PC-3 (cell line): ENCODE measurements at regions not wholly inside any gene's neighbourhood (a gene's known extent, or its start where the extent isn't known, plus 50 kb on each side); places are given as distances from the start of the nearest gene placed in this dataset.

Source experiments
- ATAC-seq: fragments of 200-7000 bp; cut with Tn5 transposase; 2 replicates; pipeline ENCODE4 v1.9.1; 2020; ENCODE audit warnings: mild to moderate bottlenecking, moderate library complexity
- BruUV-seq: library from RNA; stranded (reverse); fragments of 400-500 nt; replicated peaks from 2 replicates; lab custom pipeline; 2021; lab: Mats Ljungman, UMichigan
- CTCF ChIA-PET: fragments of 300-600 bp; sonication (Branson Sonifier 250); formaldehyde crosslinking; loops from one replicate; lab custom pipeline; 2022; ENCODE audit warnings: antibody characterized with exemption; lab: Charles Lee
- POLR2A ChIA-PET: fragments of 300-600 bp; sonication (Branson Sonifier 250); formaldehyde crosslinking; loops from one replicate; lab custom pipeline; 2022; ENCODE audit warnings: antibody characterized with exemption; ENCODE audit not compliant: unreplicated experiment; lab: Charles Lee
- DNase-seq: peaks from one replicate; pipeline ENCODE4 v3.0.0-alpha.2; 2015
- H2AFZ ChIP-seq: fragments of 300-600 bp; sonication (generic); 2 replicates; pipeline ENCODE4 v1.6.0; 2016; ENCODE audit warnings: antibody characterized with exemption, low read length
- H3F3A ChIP-seq: fragments of 300-600 bp; sonication (generic); one replicate; pipeline ENCODE4 v1.6.0; 2017; ENCODE audit warnings: antibody characterized with exemption, low read length, control low read depth, mild to moderate bottlenecking; ENCODE audit not compliant: unreplicated experiment
- H3K27ac ChIP-seq: fragments of 300-600 bp; sonication (generic); 2 replicates; pipeline ENCODE4 v1.5.1; 2016; ENCODE audit warnings: mild to moderate bottlenecking, low read length
- H3K27me3 ChIP-seq: fragments of 300-600 bp; sonication (generic); 2 replicates; pipeline ENCODE4 v1.6.1; 2016; ENCODE audit warnings: low read length, mixed read lengths
- H3K36me3 ChIP-seq: fragments of 300-600 bp; sonication (generic); 2 replicates; pipeline ENCODE4 v1.6.1; 2016; ENCODE audit warnings: low read depth, mixed run types, low read length, mixed read lengths
- H3K4me1 ChIP-seq: fragments of 300-600 bp; sonication (generic); 2 replicates; pipeline ENCODE4 v1.5.1; 2016; ENCODE audit warnings: low read length; ENCODE audit not compliant: insufficient read depth
- H3K4me2 ChIP-seq: fragments of 300-600 bp; sonication (generic); 2 replicates; pipeline ENCODE4 v1.6.0; 2016; ENCODE audit warnings: low read length
- H3K4me3 ChIP-seq: fragments of 300-600 bp; sonication (generic); 2 replicates; pipeline ENCODE4 v1.5.1; 2016; ENCODE audit warnings: mild to moderate bottlenecking, low read length, mixed read lengths
- H3K79me2 ChIP-seq: fragments of 300-600 bp; sonication (generic); 2 replicates; pipeline ENCODE4 v1.6.1; 2017; ENCODE audit warnings: low read length, mixed read lengths
- H3K9ac ChIP-seq: fragments of 300-600 bp; sonication (generic); 2 replicates; pipeline ENCODE4 v1.6.0; 2016; ENCODE audit warnings: mild to moderate bottlenecking, low read length
- H3K9me2 ChIP-seq: fragments of 300-600 bp; sonication (generic); replicated peaks from 2 replicates; pipeline ENCODE4 v1.6.1; 2016; ENCODE audit warnings: mixed run types, low read length, mixed read lengths
- H3K9me3 ChIP-seq: fragments of 300-600 bp; sonication (generic); 2 replicates; pipeline ENCODE4 v1.6.1; 2016; ENCODE audit warnings: low read length, mixed read lengths
- H4K20me1 ChIP-seq: fragments of 300-600 bp; sonication (generic); 2 replicates; pipeline ENCODE4 v1.6.1; 2016; ENCODE audit warnings: low read length, mixed read lengths
- EZH2 ChIP-seq: fragments of 300-600 bp; sonication (generic); IDR thresholded peaks from one replicate; pipeline ENCODE4 v1.6.1; 2017; ENCODE audit warnings: antibody characterized with exemption, mild to moderate bottlenecking, low read length; ENCODE audit not compliant: unreplicated experiment
- EZH2phosphoT487 ChIP-seq: fragments of 300-600 bp; sonication (generic); IDR thresholded peaks from 2 replicates; pipeline ENCODE4 v1.6.1; 2018; ENCODE audit warnings: mild to moderate bottlenecking, antibody characterized with exemption, low read length, borderline replicate concordance
- intact Hi-C: fragments of 100-400 bp; cut with micrococcal nuclease; formaldehyde crosslinking; loops from 2 replicates; pipeline ENCODE4 v1.9.0; 2023
- TF ChIP-seq, protein P1 (sequence below): fragments of 300-600 bp; sonication (generic); conservative IDR thresholded peaks from 2 replicates; pipeline ENCODE4 v1.5.1; 2017; ENCODE audit warnings: antibody characterized with exemption, low read depth, mild to moderate bottlenecking, low read length

DNA sequence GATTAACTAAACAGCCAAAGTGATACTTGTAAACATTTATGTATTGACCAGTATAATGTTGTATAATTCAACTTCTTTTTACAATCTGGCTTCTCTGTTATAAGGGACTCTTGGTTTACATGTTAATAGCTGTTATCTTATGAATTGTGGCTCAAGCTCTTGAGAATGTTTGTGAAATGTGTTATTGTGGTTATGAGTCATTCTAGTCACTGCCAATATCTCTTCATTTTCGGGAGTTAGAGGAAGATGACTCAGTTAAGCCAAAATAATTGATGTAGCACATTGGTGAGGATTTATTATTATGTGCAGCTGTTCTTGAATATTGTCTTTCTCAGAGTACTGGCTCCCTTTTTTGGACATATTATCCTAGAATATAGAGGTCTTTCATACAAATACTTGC, 655.2 kb upstream of the RIOK2 start:
- POLR2A ChIA-PET, result interaction anchor here (0.6 kb wide), 1 partner anchor 542 kb away, joined by 5 read pairs; no protein-coding TSS in a partner anchor

GRCh38 chr5:97839341-97840086, 656.5 kb upstream of the RIOK2 start:
- intact Hi-C loops, result loop anchor here (2.0 to 10.0 kb wide), 3 partner anchors 105 to 935 kb away; partner anchors contain the start of gene RGMB
- Histone ChIP-seq H2AFZ (no peak overlapping the region), H3K4me2 (peak overlapping the region; percentile 31), H4K20me1 (no peaks in the 10 kb centered on the region), H3K4me3 (no peak overlapping the region), H3K27ac (peak overlapping the region; percentile 50), H3K36me3 (no peaks in the 10 kb centered on the region), H3F3A (no peaks in the 10 kb centered on the region), H3K4me1 (peaks cover 29% of the 10 kb centered on the region), H3K27me3 (0 out of 2 replicates have a peak, but pooled peaks cover 5% of the 10 kb centered on the region), H3K79me2 (no peaks in the 10 kb centered on the region), H3K9ac (no peak overlapping the region), H3K9me3 (no peaks in the 10 kb centered on the region), H3K9me2 (no peaks in the 10 kb centered on the region)
- CTCF ChIA-PET, result no interaction called here
- BruUV-seq, result no TSS peak
- peak; percentile 83 for DNase-seq
- TF ChIP-seq EZH2phosphoT487, result no peak
- no peak for TF ChIP-seq EZH2
- TF ChIP-seq, protein P1, sequence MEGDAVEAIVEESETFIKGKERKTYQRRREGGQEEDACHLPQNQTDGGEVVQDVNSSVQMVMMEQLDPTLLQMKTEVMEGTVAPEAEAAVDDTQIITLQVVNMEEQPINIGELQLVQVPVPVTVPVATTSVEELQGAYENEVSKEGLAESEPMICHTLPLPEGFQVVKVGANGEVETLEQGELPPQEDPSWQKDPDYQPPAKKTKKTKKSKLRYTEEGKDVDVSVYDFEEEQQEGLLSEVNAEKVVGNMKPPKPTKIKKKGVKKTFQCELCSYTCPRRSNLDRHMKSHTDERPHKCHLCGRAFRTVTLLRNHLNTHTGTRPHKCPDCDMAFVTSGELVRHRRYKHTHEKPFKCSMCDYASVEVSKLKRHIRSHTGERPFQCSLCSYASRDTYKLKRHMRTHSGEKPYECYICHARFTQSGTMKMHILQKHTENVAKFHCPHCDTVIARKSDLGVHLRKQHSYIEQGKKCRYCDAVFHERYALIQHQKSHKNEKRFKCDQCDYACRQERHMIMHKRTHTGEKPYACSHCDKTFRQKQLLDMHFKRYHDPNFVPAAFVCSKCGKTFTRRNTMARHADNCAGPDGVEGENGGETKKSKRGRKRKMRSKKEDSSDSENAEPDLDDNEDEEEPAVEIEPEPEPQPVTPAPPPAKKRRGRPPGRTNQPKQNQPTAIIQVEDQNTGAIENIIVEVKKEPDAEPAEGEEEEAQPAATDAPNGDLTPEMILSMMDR, result no peak
- POLR2A ChIA-PET, result no interaction called here
- peak; percentile 53 for ATAC-seq

More for the DNA sequence above, 655.2 kb upstream of the RIOK2 start:
- Histone ChIP-seq H3K9me2 (no peaks in the 10 kb centered on the region), H3K27me3 (peaks cover 5% of the 10 kb centered on the region; the same call in 1 of the 2 replicates), H3K4me3 (no peak overlapping the region), H3K79me2 (no peaks in the 10 kb centered on the region), H3K9ac (no peak overlapping the region), H3F3A (no peaks in the 10 kb centered on the region), H3K27ac (0 out of 2 replicates have a peak overlapping the region, but pooled peaks have one; percentile 9), H3K4me1 (peaks cover 29% of the 10 kb centered on the region), H3K36me3 (no peaks in the 10 kb centered on the region), H4K20me1 (no peaks in the 10 kb centered on the region), H3K4me2 (peak overlapping the region; percentile 21), H2AFZ (no peak overlapping the region), H3K9me3 (no peaks in the 10 kb centered on the region)
- CTCF ChIA-PET, result no interaction called here
- no TSS peak for BruUV-seq
- TF ChIP-seq, protein P1, result no peak
- no peak for TF ChIP-seq EZH2
- no peak for TF ChIP-seq EZH2phosphoT487
- intact Hi-C loops, result loop anchor here (2.0 to 10.0 kb wide), 3 partner anchors 103 to 937 kb away; partner anchors contain the start of gene RGMB
- ATAC-seq (peak; percentile 81), DNase-seq (peak; percentile 96)

- Histone ChIP-seq H3K27ac (no peak overlapping the region), H3K4me1 (peaks cover 29% of the 10 kb centered on the region), H3K79me2 (no peaks in the 10 kb centered on the region), H3K27me3 (no peaks in the 10 kb centered on the region), H3F3A (no peaks in the 10 kb centered on the region), H3K9me2 (no peaks in the 10 kb centered on the region), H3K9ac (no peak overlapping the region), H2AFZ (no peak overlapping the region), H3K9me3 (no peaks in the 10 kb centered on the region), H3K36me3 (no peaks in the 10 kb centered on the region), H4K20me1 (no peaks in the 10 kb centered on the region), H3K4me3 (no peak overlapping the region), H3K4me2 (0 out of 2 replicates have a peak overlapping the region, but pooled peaks have one; percentile 6)
- intact Hi-C loops, result no loop called here
- ATAC-seq (peak; percentile 6; the same call in 1 of the 2 replicates), DNase-seq (peak; percentile 18)
- no TSS peak for BruUV-seq
- POLR2A ChIA-PET, result no interaction called here
- CTCF ChIA-PET, result no interaction called here
- TF ChIP-seq EZH2phosphoT487 (no peak), EZH2 (no peak)
- TF ChIP-seq, protein P1, result no peak
Observed at GRCh38 chr5:97840643-97841042, 657.6 kb upstream of the RIOK2 start.
